ENCODE measurements at regions not wholly inside any gene's neighbourhood (a gene's known extent, or its start where the extent isn't known, plus 50 kb on each side); places are given as distances from the start of the nearest gene placed in this dataset.

DNA sequence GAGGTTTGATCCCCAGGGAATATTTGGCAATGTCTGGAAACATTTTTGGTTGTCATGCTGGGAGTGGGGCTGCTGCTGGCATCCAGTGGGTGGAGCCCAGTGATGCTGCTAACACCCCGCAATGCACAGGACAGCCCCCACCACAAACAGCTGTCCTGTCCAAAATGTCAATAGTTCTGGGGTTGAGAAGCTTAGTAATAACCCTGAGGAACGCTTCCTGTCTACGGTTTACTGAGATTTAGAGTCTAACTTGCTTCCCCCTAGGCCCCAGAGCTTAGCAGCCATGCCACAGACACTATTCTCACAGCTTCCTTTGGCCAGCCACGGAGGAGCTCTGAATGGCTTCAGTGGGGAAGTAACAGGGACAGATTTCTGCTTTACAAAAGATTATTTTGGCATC lies 66.5 kb downstream of the MSX2 start:
- TF ChIP-seq ZC3H10 (CRISPR knock-in tag; IDR thresholded peaks at IDR 0.05) (no peak), ZFP3 (CRISPR knock-in tag; IDR thresholded peaks at IDR 0.05) (no peak), ZNF70 (CRISPR knock-in tag; IDR thresholded peaks at IDR 0.05) (no peak), PPARA (CRISPR knock-in tag; IDR thresholded peaks at IDR 0.05; ENCODE audit: borderline replicate concordance) (no peak), TCF4 (CRISPR knock-in tag; IDR thresholded peaks at IDR 0.05; ENCODE audit: borderline replicate concordance) (no peak), OSR1 (CRISPR knock-in tag; IDR thresholded peaks at IDR 0.05) (no peak), ARNTL (CRISPR knock-in tag; IDR thresholded peaks at IDR 0.05; ENCODE audit: borderline replicate concordance, low read depth) (no peak), BACH2 (CRISPR knock-in tag; IDR thresholded peaks at IDR 0.05; ENCODE audit: borderline replicate concordance) (no peak), ZFP30 (CRISPR knock-in tag; IDR thresholded peaks at IDR 0.05) (no peak), RARB (CRISPR knock-in tag; IDR thresholded peaks at IDR 0.05) (no peak), SNAI2 (CRISPR knock-in tag; IDR thresholded peaks at IDR 0.05) (no peak), TOX (CRISPR knock-in tag; IDR thresholded peaks at IDR 0.05; ENCODE audit: borderline replicate concordance) (no peak)
- TF ChIP-seq, protein P1, sequence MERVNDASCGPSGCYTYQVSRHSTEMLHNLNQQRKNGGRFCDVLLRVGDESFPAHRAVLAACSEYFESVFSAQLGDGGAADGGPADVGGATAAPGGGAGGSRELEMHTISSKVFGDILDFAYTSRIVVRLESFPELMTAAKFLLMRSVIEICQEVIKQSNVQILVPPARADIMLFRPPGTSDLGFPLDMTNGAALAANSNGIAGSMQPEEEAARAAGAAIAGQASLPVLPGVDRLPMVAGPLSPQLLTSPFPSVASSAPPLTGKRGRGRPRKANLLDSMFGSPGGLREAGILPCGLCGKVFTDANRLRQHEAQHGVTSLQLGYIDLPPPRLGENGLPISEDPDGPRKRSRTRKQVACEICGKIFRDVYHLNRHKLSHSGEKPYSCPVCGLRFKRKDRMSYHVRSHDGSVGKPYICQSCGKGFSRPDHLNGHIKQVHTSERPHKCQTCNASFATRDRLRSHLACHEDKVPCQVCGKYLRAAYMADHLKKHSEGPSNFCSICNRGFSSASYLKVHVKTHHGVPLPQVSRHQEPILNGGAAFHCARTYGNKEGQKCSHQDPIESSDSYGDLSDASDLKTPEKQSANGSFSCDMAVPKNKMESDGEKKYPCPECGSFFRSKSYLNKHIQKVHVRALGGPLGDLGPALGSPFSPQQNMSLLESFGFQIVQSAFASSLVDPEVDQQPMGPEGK (CRISPR knock-in tag; IDR thresholded peaks at IDR 0.05; ENCODE audit: borderline replicate concordance) = no peak
- TF ChIP-seq, protein P2, sequence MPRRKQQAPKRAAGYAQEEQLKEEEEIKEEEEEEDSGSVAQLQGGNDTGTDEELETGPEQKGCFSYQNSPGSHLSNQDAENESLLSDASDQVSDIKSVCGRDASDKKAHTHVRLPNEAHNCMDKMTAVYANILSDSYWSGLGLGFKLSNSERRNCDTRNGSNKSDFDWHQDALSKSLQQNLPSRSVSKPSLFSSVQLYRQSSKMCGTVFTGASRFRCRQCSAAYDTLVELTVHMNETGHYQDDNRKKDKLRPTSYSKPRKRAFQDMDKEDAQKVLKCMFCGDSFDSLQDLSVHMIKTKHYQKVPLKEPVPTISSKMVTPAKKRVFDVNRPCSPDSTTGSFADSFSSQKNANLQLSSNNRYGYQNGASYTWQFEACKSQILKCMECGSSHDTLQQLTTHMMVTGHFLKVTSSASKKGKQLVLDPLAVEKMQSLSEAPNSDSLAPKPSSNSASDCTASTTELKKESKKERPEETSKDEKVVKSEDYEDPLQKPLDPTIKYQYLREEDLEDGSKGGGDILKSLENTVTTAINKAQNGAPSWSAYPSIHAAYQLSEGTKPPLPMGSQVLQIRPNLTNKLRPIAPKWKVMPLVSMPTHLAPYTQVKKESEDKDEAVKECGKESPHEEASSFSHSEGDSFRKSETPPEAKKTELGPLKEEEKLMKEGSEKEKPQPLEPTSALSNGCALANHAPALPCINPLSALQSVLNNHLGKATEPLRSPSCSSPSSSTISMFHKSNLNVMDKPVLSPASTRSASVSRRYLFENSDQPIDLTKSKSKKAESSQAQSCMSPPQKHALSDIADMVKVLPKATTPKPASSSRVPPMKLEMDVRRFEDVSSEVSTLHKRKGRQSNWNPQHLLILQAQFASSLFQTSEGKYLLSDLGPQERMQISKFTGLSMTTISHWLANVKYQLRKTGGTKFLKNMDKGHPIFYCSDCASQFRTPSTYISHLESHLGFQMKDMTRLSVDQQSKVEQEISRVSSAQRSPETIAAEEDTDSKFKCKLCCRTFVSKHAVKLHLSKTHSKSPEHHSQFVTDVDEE (CRISPR knock-in tag; IDR thresholded peaks at IDR 0.05) = no peak
- TF ChIP-seq, protein P3, sequence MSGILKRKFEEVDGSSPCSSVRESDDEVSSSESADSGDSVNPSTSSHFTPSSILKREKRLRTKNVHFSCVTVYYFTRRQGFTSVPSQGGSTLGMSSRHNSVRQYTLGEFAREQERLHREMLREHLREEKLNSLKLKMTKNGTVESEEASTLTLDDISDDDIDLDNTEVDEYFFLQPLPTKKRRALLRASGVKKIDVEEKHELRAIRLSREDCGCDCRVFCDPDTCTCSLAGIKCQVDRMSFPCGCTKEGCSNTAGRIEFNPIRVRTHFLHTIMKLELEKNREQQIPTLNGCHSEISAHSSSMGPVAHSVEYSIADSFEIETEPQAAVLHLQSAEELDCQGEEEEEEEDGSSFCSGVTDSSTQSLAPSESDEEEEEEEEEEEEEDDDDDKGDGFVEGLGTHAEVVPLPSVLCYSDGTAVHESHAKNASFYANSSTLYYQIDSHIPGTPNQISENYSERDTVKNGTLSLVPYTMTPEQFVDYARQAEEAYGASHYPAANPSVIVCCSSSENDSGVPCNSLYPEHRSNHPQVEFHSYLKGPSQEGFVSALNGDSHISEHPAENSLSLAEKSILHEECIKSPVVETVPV (CRISPR knock-in tag; IDR thresholded peaks at IDR 0.05) = no peak
- TF ChIP-seq, protein P4, sequence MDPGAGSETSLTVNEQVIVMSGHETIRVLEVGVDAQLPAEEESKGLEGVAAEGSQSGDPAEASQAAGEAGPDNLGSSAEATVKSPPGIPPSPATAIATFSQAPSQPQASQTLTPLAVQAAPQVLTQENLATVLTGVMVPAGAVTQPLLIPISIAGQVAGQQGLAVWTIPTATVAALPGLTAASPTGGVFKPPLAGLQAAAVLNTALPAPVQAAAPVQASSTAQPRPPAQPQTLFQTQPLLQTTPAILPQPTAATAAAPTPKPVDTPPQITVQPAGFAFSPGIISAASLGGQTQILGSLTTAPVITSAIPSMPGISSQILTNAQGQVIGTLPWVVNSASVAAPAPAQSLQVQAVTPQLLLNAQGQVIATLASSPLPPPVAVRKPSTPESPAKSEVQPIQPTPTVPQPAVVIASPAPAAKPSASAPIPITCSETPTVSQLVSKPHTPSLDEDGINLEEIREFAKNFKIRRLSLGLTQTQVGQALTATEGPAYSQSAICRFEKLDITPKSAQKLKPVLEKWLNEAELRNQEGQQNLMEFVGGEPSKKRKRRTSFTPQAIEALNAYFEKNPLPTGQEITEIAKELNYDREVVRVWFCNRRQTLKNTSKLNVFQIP (CRISPR knock-in tag; IDR thresholded peaks at IDR 0.05; ENCODE audit: borderline replicate concordance, low read depth) = no peak
- ATAC-seq = no peak

DNA sequence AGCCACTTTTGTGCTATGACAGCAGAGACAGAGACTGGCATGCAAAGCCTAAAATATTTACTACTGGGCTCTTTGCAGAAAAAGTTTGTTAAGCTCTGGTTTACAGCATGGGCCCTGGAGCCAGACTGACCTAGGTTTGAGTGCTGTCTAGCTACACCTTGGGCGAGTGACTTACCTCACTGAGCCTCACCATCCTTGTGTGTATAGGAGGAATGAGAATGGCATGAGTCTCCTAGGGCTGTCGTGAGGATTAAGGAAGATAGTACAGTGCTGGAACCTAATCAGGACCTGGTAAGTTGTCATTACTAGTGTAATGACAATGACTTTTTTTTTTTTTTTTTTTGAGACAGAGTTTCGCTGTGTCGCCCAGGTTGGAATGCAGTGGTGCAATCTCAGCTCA lies 65.2 kb downstream of the MSX2 start:
- TF ChIP-seq GLIS3 (CRISPR knock-in tag; IDR thresholded peaks at IDR 0.05) (no peak), ARNTL (CRISPR knock-in tag; IDR thresholded peaks at IDR 0.05; ENCODE audit: borderline replicate concordance, low read depth) (no peak), ISL1 (CRISPR knock-in tag; IDR thresholded peaks at IDR 0.05) (no peak), TOX (CRISPR knock-in tag; IDR thresholded peaks at IDR 0.05; ENCODE audit: borderline replicate concordance) (no peak), ZC3H10 (CRISPR knock-in tag; IDR thresholded peaks at IDR 0.05) (no peak)
- no peak for ATAC-seq

DNA sequence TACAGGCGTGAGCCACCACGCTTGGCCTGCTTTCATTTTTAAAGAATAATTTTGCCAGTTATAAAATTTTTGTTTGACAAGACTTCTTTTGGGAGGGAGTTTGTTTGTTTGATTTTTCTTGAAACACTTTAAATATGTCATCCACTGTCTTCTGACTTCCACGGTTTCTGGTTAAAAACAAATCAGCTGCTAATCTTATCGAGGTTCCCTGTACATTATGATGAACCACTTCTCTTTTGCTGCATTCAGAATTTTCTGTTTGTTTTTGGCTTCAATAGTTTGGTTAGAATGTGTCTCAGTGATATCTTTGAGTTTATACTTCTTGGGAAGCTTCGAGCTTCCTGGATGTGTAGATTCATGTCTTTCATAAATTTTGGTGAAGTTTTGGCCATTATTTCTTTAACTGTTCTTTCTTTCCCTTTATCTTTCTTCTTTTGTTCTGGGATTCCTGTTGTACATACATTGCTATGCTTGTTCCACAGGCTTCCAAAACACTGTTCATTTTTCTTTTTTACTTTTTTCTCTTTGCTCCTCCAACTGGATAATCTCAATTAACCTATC lies 60.8 kb downstream of the MSX2 start:
- TF ChIP-seq, protein P4 (CRISPR knock-in tag; IDR thresholded peaks at IDR 0.05; ENCODE audit: borderline replicate concordance, low read depth) = no peak
- TF ChIP-seq, protein P3 (CRISPR knock-in tag; IDR thresholded peaks at IDR 0.05) = no peak
- TF ChIP-seq ISL1 (CRISPR knock-in tag; IDR thresholded peaks at IDR 0.05) = no peak
- TF ChIP-seq, protein P2 (CRISPR knock-in tag; IDR thresholded peaks at IDR 0.05) = no peak
- TF ChIP-seq ZFP30 (CRISPR knock-in tag; IDR thresholded peaks at IDR 0.05) = no peak
- no peak for TF ChIP-seq ESRRG (CRISPR knock-in tag; IDR thresholded peaks at IDR 0.05)
- TF ChIP-seq, protein P5, sequence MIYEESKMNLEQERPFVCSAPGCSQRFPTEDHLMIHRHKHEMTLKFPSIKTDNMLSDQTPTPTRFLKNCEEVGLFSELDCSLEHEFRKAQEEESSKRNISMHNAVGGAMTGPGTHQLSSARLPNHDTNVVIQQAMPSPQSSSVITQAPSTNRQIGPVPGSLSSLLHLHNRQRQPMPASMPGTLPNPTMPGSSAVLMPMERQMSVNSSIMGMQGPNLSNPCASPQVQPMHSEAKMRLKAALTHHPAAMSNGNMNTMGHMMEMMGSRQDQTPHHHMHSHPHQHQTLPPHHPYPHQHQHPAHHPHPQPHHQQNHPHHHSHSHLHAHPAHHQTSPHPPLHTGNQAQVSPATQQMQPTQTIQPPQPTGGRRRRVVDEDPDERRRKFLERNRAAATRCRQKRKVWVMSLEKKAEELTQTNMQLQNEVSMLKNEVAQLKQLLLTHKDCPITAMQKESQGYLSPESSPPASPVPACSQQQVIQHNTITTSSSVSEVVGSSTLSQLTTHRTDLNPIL (CRISPR knock-in tag; IDR thresholded peaks at IDR 0.05; ENCODE audit: low read depth) = no peak
- TF ChIP-seq ZFP3 (CRISPR knock-in tag; IDR thresholded peaks at IDR 0.05) = no peak
- no peak for TF ChIP-seq SNAI2 (CRISPR knock-in tag; IDR thresholded peaks at IDR 0.05)
- TF ChIP-seq ZNF565 (CRISPR knock-in tag; conservative IDR thresholded peaks at IDR 0.05; ENCODE audit: low read depth) = no peak
- no peak for ATAC-seq
